Epithelial cell of esophagus (primary cell): ENCODE measurements at regions not wholly inside any gene's neighbourhood (a gene's known extent, or its start where the extent isn't known, plus 50 kb on each side); places are given as distances from the start of the nearest gene placed in this dataset.

Experiments used
- DNase-seq: peaks from one replicate; pipeline ENCODE4 v3.0.0; 2010; ENCODE audit warnings: low read depth
- H3K4me3 ChIP-seq: 2 replicates; pipeline ENCODE4 v1.5.1; 2011; ENCODE audit warnings: mild to moderate bottlenecking, low read length, control low read depth
- CTCF ChIP-seq: IDR thresholded peaks from 2 replicates; pipeline ENCODE4 v1.5.1; 2011; ENCODE audit warnings: low read depth, mild to moderate bottlenecking, low read length, control low read depth, inconsistent platforms; ENCODE audit not compliant: insufficient read depth; ENCODE audit errors: missing control alignments

DNA sequence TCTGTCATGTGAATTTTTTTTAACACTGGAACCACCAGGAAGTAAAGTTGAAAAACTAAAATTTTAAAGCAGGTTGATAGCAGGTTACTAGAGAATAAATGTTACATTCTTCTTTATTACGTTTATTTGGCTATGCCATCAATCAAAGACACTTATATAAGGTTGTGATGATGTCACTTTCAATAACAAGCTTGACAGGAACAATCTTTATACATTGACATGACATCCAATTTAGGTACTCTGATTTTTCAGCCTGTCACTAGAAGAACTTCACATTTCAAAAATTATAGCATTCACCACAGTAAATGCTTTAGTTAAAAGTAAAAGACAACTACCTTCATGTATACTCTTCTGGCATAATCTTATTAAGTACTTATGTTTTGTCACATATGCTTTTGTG lies 696.8 kb upstream of the NCAM2 start:
- DNase-seq = no peak
- no peak for TF ChIP-seq CTCF
- no peak overlapping the region for H3K4me3 ChIP-seq

DNA sequence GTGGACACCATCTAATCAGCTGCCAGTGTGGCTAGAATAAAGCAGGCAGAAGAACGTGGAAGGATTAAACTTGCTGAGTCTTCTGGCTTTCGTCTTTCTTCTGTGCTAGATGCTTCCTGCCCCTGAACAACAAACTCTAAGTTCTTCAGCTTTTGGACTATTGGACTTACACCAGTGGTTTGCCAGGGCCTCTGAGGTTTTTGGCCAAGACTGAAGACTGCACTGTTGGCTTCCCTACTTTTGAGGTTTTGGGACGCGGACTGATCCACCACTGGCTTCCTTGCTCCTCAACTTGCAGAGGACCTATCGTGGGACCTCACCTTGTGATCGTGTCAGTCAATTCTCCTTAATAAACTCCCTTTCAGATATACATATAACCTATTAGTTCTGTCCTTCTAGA lies 696.1 kb upstream of the NCAM2 start:
- TF ChIP-seq CTCF = no peak
- H3K4me3 ChIP-seq = no peak overlapping the region
- DNase-seq = no peak

GRCh38 chr21:20306836-20307235 lies 691.4 kb upstream of the NCAM2 start:
- H3K4me3 ChIP-seq = no peak overlapping the region
- TF ChIP-seq CTCF = no peak
- no peak for DNase-seq

- no peak for TF ChIP-seq CTCF
- no peak overlapping the region for H3K4me3 ChIP-seq
- no peak for DNase-seq
These were observed 689.5 kb upstream of the NCAM2 start for GRCh38 chr21:20308586-20309315.

GRCh38 chr21:20311234-20311787 lies 686.9 kb upstream of the NCAM2 start:
- TF ChIP-seq CTCF = no peak
- no peak for DNase-seq
- no peak overlapping the region for H3K4me3 ChIP-seq

DNA sequence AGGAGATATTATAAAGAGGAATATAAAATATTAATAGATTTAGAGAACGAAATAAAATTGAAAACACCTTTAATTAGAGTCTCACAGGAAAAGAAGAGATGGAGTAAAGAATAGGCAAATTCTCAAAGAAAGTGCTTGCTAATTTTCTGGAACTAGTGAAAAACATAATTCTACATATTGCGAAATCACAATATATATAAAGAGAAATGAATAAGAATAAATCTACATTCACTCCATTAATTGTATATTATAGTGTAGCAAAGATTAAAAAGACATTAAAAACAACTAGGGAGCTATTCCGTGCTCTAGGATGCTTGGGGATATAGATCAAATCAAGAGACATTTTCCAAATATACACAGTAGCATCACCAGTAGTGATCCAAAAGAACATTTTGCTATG lies 685.2 kb upstream of the NCAM2 start:
- no peak for DNase-seq
- no peak for TF ChIP-seq CTCF
- H3K4me3 ChIP-seq = no peak overlapping the region

DNA sequence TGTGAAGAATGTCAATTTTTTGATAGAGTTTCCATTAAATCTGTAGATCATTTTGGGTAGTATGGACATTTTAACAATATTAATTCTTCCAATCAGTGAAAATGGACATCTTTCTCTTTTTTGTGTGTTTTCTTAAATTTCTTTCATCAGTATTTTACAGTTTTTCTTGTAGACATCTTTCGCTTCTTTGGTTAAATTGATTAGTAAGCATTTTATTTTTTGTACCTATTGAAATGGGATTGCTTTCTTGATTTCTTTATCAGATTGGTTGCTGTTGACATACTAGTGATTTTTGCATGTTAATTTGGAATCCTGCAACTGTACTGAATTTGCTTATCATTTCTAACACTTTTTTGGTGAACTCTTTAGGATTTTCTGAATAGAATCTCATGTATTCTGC lies 683.2 kb upstream of the NCAM2 start:
- no peak overlapping the region for H3K4me3 ChIP-seq
- DNase-seq = no peak
- TF ChIP-seq CTCF = no peak
